HG02870 (cell line): ENCODE measurements at regions not wholly inside any gene's neighbourhood (a gene's known extent, or its start where the extent isn't known, plus 50 kb on each side); places are given as distances from the start of the nearest gene placed in this dataset.

Experiments used
- ATAC-seq: cut with Tn5 transposase; IDR thresholded peaks from one replicate; pipeline ENCODE4 v1.9.1; 2021; ENCODE audit warnings: mild to moderate bottlenecking, moderate library complexity; ENCODE audit not compliant: unreplicated experiment

GRCh38 chr9:17967731-17968130 lies 388.9 kb downstream of the SH3GL2 start:
- no peak for ATAC-seq

GRCh38 chr9:17969232-17969631 lies 390.4 kb downstream of the SH3GL2 start:
- no peak for ATAC-seq

GRCh38 chr9:17970277-17970676 lies 391.4 kb downstream of the SH3GL2 start:
- ATAC-seq: no peak

- ATAC-seq: no peak
These were observed 399.9 kb downstream of the SH3GL2 start for GRCh38 chr9:17978773-17979172.

GRCh38 chr9:17986595-17986994 lies 407.7 kb downstream of the SH3GL2 start:
- no peak for ATAC-seq

- no peak for ATAC-seq
These were observed 408.3 kb downstream of the SH3GL2 start for GRCh38 chr9:17987189-17987588.

- ATAC-seq: no peak
These were observed 409.6 kb downstream of the SH3GL2 start for GRCh38 chr9:17988489-17988888.

- no peak for ATAC-seq
These were observed 411.7 kb downstream of the SH3GL2 start for GRCh38 chr9:17990602-17991001.

GRCh38 chr9:17993024-17993423 lies 414.2 kb downstream of the SH3GL2 start:
- no peak for ATAC-seq

GRCh38 chr9:17994695-17995425 lies 416.0 kb downstream of the SH3GL2 start:
- no peak for ATAC-seq

- ATAC-seq: no peak
These were observed 417.9 kb downstream of the SH3GL2 start for GRCh38 chr9:17996728-17997127.

- ATAC-seq: no peak
These were observed 424.0 kb downstream of the SH3GL2 start for GRCh38 chr9:18002718-18003438.

- ATAC-seq: no peak
These were observed 427.7 kb downstream of the SH3GL2 start for GRCh38 chr9:18006591-18006990.

- no peak for ATAC-seq
These were observed 428.8 kb downstream of the SH3GL2 start for GRCh38 chr9:18007621-18008020.

GRCh38 chr9:18009902-18010301 lies 431.0 kb downstream of the SH3GL2 start:
- no peak for ATAC-seq

- ATAC-seq: no peak
These were observed 431.6 kb downstream of the SH3GL2 start for GRCh38 chr9:18010492-18010891.

- no peak for ATAC-seq
These were observed 433.3 kb downstream of the SH3GL2 start for GRCh38 chr9:18012170-18012569.

GRCh38 chr9:18014556-18014955 lies 435.7 kb downstream of the SH3GL2 start:
- no peak for ATAC-seq

GRCh38 chr9:18015116-18015515 lies 436.2 kb downstream of the SH3GL2 start:
- ATAC-seq: no peak

- no peak for ATAC-seq
These were observed 438.3 kb downstream of the SH3GL2 start for GRCh38 chr9:18017136-18017535.

- ATAC-seq: no peak
These were observed 439.4 kb downstream of the SH3GL2 start for GRCh38 chr9:18018221-18018620.

GRCh38 chr9:18018661-18019060 lies 439.8 kb downstream of the SH3GL2 start:
- no peak for ATAC-seq
